HG02970 (cell line): ENCODE measurements at regions not wholly inside any gene's neighbourhood (a gene's known extent, or its start where the extent isn't known, plus 50 kb on each side); places are given as distances from the start of the nearest gene placed in this dataset.
A peak's percentile ranks its signal among the peaks of the same experiment; 100 is the strongest.
"Not testable (repeated sequence)": the region's sequence is repeated elsewhere in the genome, so short reads cannot be mapped to it uniquely, and the experiment has no call there.

Source experiments
- ATAC-seq: cut with Tn5 transposase; IDR thresholded peaks from one replicate; pipeline ENCODE4 v1.9.1; 2021; ENCODE audit warnings: mild to moderate bottlenecking, moderate library complexity, moderate number of reproducible peaks; ENCODE audit not compliant: unreplicated experiment, low FRiP score

GRCh38 chr6:99668036-99668705 is 61.5 kb downstream of the PRDM13 start:
- no peak for ATAC-seq

GRCh38 chr6:99689916-99690685 is 83.5 kb downstream of the PRDM13 start:
- ATAC-seq = no peak

GRCh38 chr6:99702287-99702686 is 95.7 kb downstream of the PRDM13 start:
- ATAC-seq = not testable (repeated sequence)

GRCh38 chr6:99709062-99709461 is 102.4 kb downstream of the PRDM13 start:
- no peak for ATAC-seq

- ATAC-seq = no peak
These were observed 104.7 kb downstream of the PRDM13 start for GRCh38 chr6:99711302-99711701.

- ATAC-seq = no peak
These were observed 105.3 kb downstream of the PRDM13 start for GRCh38 chr6:99711925-99712324.

- ATAC-seq = no peak
These were observed 105.9 kb downstream of the PRDM13 start for GRCh38 chr6:99712519-99712918.

- not testable (repeated sequence) for ATAC-seq
These were observed 115.4 kb downstream of the PRDM13 start for GRCh38 chr6:99722043-99722442.

- ATAC-seq = not testable (repeated sequence)
These were observed 123.6 kb downstream of the PRDM13 start for GRCh38 chr6:99730237-99730636.

- ATAC-seq = no peak
These were observed 129.7 kb downstream of the PRDM13 start for GRCh38 chr6:99736302-99736701.

- no peak for ATAC-seq
These were observed 132.9 kb downstream of the PRDM13 start for GRCh38 chr6:99739526-99739925.

GRCh38 chr6:99741092-99741491 is 134.5 kb downstream of the PRDM13 start:
- no peak for ATAC-seq

GRCh38 chr6:99743647-99744046 is 137.0 kb downstream of the PRDM13 start:
- ATAC-seq = no peak

GRCh38 chr6:99745651-99746050 is 139.0 kb downstream of the PRDM13 start:
- no peak for ATAC-seq

- ATAC-seq = peak; percentile 78
These were observed 139.7 kb downstream of the PRDM13 start for GRCh38 chr6:99746261-99746895.

GRCh38 chr6:99761711-99762110 is 155.1 kb downstream of the PRDM13 start:
- no peak for ATAC-seq

- no peak for ATAC-seq
These were observed 161.5 kb downstream of the PRDM13 start for GRCh38 chr6:99768166-99768565.

GRCh38 chr6:99779631-99780555 is 173.3 kb downstream of the PRDM13 start:
- ATAC-seq = no peak

GRCh38 chr6:99780556-99780885 is 173.9 kb downstream of the PRDM13 start:
- ATAC-seq = no peak

GRCh38 chr6:99789767-99790166 is 183.1 kb downstream of the PRDM13 start:
- no peak for ATAC-seq

- ATAC-seq = no peak
These were observed 184.0 kb downstream of the PRDM13 start for GRCh38 chr6:99790679-99791078.
